ENCODE measurements at regions not wholly inside any gene's neighbourhood (a gene's known extent, or its start where the extent isn't known, plus 50 kb on each side); places are given as distances from the start of the nearest gene placed in this dataset.
"Not testable (repeated sequence)": the region's sequence is repeated elsewhere in the genome, so short reads cannot be mapped to it uniquely, and the experiment has no call there.

DNA sequence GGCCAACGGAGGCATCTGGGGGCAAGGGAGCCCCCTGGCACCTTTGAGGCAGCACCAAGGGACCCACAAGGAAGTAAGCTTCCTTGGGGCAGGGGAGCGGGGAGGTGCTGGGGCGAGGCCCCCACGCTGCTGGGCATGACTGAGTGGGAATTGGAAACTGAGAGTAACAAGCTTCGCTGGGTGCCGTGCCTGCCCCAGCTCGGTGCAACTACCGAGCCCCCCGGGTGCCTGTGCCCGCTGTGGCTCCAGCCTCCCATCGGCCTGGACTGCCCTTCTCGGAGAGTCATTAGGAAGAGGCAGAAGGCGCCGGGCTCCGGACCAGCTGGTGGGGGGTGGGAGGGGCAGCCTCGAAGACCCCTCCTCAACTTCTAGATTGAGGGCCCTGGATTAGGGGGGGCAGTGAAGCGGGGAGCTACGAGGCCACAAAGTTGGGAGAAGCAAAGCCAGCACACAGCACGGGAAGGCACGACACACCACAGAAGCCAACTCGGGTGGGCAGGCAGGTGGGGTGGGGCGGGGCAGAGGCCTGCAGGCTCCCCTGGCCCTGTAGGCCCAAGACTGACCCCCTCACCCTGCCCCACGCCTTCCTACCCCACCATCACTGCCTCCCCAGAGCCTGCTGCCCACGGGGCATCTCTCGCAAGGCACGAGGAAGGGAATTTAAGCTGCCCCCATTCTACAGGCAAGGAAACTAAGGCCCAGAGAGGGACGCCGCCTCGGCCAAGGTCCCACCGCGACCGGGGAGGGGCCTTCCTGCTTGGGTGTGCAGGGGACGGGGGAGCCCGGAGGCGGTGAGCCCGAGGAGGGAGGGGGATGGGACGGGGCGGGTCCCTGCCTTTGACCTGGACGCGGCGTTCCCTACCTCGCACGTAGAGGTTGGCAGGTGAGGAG lies 83.2 kb downstream of the PTPRS start:
- no peak for DNase-seq

DNA sequence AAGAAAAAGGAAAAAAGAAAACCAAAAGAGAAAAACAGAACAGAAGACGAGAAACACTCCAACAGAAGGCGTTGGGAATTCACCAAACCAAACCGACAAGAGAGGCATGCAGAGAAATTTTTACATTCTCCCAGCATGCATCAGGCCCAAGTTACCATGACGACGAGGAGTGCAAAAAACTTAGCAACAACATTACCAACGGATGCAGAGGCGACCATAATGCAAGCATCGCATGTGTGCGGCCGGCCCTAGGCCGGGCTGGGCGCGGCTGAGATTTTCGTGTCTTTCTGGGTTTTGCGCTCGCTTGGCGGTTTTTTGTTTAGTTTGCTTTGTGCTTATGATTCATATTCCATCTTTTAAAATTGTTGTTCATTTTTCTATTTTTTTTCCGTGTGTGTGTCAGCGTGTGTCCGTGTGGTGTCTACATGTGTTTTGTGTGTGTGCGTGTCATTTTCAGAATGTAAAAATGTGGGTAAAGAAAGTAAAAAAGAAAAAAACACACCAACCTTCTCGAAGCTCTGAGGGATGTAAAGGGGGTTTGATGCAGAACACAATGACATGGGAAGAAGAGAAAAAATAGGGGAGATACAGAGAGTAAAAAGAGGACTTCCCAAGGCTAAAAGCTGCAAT lies 84.9 kb downstream of the PTPRS start:
- DNase-seq = no peak

- DNase-seq = no peak
Observed at GRCh38 chr19:5254944-5255343, 85.7 kb downstream of the PTPRS start.

DNA sequence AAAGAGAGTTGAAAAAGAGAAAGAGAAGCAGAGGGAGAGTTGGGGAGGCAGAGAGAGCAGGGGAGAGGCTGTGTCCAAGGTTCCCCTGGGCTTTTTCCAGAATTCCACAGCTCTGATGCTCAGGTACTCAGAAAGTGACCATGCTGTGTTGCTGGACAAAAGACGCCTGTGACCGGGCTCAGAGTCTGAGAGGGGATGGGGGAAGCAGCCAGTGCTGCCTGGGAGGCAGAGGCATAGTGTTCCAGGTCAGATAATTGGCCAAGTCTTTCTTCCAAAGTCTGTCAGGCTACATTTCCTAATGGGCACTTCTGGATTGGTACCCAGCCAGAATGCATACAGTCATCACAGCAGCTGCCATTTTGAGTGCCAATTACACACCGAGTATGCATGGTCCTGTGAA lies 86.1 kb downstream of the PTPRS start:
- no peak for DNase-seq

GRCh38 chr19:5253406-5254110 lies 87.1 kb downstream of the PTPRS start:
- DNase-seq = no peak

DNA sequence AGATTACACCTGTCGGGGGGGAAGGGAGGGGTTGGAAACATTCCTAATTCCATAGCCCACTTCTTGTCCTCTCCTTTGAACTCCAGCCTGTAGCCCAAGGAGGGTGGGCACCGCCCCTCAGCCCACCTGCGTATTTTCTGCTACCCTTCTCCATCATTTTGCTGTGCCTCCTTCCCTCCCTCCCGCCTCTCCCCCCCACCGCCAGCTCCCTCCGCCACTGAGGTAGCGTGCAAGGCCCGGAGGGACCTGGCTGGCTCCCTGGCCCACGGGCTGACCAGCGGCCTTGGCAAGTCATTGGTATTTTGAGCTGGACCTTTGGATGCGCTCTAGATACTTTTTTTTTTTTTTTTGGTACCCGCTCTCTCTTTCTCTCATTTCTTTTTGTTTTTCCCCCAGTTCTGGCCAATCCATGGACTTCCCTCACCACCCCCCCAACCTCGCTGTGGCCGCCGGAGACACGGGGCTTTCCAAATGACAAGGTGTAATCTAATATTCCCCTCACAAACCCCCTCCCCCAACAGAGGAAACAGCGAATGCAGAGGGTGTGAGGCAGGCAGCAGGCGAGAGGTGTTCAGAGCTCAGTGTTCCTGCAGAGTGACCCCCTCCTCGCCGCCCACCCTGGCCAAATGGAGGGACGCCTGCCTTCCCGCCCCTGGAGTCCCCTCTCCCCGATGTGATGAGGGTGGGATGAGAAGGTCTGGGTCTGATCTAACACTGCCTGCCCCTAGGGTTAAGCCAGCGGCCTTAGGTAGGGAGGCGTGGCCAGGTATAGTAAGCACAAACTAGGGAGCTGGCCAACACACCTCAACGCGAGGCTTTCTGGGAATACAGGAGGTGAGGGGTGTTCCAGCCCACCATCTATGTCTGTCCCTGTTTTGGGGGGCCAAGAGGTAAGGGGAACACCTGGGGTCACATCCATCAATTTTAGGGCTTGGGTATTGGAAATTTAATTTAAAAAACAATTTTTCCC lies 89.2 kb downstream of the PTPRS start:
- DNase-seq = no peak

GRCh38 chr19:5250127-5250659 lies 90.4 kb downstream of the PTPRS start:
- no peak for DNase-seq

DNA sequence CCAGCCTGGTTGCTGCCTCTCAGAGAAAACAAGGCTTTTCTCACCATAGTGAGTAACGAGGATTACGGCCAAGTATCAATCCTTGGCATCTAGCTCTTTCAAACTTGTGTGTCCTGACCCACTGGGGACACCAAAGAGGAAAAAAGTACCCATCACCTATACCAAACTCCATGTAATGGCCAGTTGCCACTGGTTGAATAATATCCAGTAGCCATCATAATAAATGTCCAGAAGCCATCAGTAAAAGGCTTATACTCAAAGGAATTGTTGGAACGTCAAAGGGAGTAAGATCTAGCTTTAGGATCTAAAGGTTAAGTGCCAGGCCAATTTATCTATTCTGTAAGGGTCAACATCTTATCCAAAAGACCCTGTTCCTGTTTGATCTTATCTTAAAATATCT lies 91.1 kb downstream of the PTPRS start:
- DNase-seq = no peak

GRCh38 chr19:5247957-5248705 lies 92.5 kb downstream of the PTPRS start:
- no peak for DNase-seq

GRCh38 chr19:5246554-5247155 lies 94.0 kb downstream of the PTPRS start:
- DNase-seq = no peak

GRCh38 chr19:5245631-5246553 lies 94.7 kb downstream of the PTPRS start:
- DNase-seq = no peak

GRCh38 chr19:5244351-5244750 lies 96.3 kb downstream of the PTPRS start:
- DNase-seq = no peak

GRCh38 chr19:5243878-5244277 lies 96.7 kb downstream of the PTPRS start:
- DNase-seq = no peak

DNA sequence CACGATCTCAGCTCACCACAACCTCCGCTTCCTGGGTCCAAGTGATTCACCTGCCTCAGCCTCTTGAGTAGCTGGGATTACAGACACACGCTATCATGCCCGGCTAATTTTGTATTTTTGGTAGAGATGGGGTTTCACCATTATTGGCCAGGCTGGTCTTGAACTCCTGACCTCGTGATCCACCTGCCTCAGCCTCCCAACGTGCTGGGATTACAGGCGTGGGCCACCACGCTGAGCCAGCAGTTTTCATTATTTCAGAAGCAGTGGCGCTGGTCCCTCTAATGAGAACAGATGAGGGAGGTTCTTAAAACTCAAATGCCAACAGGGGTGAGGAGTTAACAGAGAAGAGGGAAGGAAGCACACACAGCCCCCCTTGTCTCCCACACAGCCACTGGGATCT lies 98.7 kb downstream of the PTPRS start:
- not testable (repeated sequence) for DNase-seq

DNA sequence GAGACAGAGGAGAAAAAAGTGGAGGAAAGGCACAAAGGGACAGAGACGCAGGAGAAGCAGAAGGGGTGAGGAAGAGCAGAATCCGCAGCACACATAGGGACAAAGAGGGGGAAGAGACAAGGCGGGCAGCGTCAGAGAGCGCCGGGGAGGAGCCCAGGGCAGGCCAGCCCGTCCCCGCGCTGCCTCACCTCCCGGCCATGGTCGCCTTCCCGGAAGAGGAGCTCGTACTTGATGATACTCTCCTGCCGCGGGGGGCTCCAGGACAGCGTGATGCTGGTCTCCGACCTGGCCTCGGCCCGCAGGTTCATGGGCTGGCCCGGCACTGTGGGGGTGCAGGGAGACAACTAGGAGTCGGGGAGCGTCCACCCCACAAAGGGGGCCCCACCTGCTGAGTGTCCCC lies 100.6 kb downstream of the PTPRS start:
- DNase-seq = no peak

DNA sequence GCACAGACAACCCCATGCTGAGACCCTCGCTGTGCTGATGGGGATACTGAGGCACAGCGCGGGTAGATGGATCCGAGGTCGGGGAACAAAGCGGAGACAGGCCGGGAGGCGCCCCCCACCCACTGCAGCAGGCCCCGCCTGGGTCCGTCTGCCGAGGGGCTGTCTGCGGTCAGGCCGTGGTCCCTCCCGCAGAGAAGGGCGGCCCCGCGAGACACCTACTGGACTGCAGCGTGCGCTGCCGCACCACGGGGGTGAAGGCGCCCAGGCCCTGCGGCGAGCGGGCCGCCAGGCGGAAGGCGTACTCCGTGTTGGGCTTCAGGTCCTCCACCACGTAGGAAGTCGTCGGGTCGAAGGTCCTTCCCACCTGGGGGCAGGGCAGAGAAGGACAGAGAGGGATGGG lies 101.9 kb downstream of the PTPRS start:
- no peak for DNase-seq

DNA sequence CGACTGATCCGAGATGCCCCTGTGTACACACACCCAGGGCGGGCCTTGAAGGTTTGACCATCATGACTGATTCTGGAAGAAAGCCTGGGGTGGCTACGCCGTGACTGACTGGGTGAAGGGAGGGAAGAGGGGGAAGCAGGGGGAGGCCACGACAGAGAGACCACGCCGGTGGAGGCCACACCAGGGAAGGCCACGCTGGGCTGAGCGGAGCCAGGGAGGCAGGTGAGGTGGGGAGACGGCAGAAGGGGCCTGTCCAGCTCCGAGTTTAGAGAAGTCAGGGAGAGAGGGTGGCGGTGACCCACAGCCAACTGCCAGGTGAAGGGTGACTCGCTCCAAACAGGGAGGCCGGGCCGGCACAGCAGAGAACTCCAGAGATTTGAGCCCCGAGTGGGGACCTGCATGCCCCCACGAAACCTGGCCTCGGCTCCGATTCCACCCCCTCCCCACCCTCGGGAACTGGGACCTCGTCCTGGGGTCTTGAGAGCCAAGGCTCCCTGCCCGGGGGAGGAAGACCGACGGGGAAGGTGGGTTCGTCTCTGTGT lies 102.6 kb downstream of the PTPRS start:
- no peak for DNase-seq

GRCh38 chr19:5237190-5237780 lies 103.3 kb downstream of the PTPRS start:
- no peak for DNase-seq

Measured in CD4-positive, alpha-beta T cell treated with Interleukin-10 for 1 hour (primary cell).